Prostate gland (tissue), 2 donors: ENCODE measurements at regions not wholly inside any gene's neighbourhood (a gene's known extent, or its start where the extent isn't known, plus 50 kb on each side); places are given as distances from the start of the nearest gene placed in this dataset.

Experiments used
- CTCF ChIP-seq, 4 experiments: fragments of 200-600 bp in 2 of 4; fragments of 450-650 bp in 2 of 4; sonication (generic) in 2 of 4; IDR thresholded peaks; 1 replicate in 3 of 4; 2 replicates in 1 of 4; pipeline ENCODE4 v1.5.1; 2016 to 2019; ENCODE audit warnings: antibody characterized with exemption in 4 of 4, mild to moderate bottlenecking in 2 of 4, moderate library complexity in 2 of 4
- POLR2A ChIP-seq: fragments of 450-650 bp; IDR thresholded peaks from one replicate; pipeline ENCODE4 v1.6.1; 2016; ENCODE audit warnings: antibody characterized with exemption, mild to moderate bottlenecking

GRCh38 chrY:15456491-15456890, 932.2 kb downstream of the NLGN4Y start:
- TF ChIP-seq POLR2A (no peak), CTCF (IDR thresholded peaks at IDR 0.05) (no peak)
